ENCODE measurements at regions not wholly inside any gene's neighbourhood (a gene's known extent, or its start where the extent isn't known, plus 50 kb on each side); places are given as distances from the start of the nearest gene placed in this dataset.

DNA sequence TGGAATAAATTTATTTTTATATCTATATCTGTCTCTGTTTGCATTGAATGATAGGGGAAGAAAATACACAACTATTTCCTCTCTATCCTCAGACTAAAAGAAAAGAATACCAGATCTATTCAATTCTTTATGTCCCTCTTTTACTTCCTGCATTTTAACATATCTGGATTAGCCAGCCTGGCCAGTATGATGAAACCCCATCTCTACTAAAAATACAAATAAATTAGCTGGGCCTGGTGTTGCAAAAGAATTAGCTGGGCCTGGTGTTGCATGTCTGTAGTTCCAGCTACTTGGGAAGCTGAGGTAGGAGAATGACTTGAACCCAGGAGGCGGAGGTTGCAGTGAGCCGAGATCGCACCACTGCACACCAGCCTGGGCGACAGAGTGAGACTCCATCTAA lies 182.0 kb downstream of the LURAP1L start:
- TF ChIP-seq, protein P1, sequence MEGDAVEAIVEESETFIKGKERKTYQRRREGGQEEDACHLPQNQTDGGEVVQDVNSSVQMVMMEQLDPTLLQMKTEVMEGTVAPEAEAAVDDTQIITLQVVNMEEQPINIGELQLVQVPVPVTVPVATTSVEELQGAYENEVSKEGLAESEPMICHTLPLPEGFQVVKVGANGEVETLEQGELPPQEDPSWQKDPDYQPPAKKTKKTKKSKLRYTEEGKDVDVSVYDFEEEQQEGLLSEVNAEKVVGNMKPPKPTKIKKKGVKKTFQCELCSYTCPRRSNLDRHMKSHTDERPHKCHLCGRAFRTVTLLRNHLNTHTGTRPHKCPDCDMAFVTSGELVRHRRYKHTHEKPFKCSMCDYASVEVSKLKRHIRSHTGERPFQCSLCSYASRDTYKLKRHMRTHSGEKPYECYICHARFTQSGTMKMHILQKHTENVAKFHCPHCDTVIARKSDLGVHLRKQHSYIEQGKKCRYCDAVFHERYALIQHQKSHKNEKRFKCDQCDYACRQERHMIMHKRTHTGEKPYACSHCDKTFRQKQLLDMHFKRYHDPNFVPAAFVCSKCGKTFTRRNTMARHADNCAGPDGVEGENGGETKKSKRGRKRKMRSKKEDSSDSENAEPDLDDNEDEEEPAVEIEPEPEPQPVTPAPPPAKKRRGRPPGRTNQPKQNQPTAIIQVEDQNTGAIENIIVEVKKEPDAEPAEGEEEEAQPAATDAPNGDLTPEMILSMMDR (IDR thresholded peaks at IDR 0.05; ENCODE audit: borderline replicate concordance, insufficient read depth, low read depth, low read length): no peak
- H3K4me3 ChIP-seq (ENCODE audit: low read depth, low read length): no peak overlapping the region

DNA sequence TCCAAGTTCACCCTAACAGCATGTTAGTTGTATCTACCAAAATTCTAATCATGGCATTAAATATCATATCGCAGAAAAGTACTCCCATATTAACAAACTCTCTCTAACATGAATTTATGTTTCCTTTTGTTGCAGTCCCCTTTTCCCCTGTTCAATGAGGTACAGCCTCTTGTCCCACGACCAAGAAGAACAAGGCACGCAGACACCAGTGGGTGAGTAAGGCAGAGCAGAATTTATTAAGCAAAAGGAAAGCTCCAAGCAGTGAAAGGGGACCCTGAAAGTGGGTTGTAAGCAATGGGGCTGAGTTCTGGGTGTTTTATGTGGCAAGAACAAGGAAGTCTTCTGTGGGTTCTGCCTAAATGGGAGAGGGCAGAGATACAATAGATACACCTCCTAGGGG lies 183.5 kb downstream of the LURAP1L start:
- no peak overlapping the region for H3K4me3 ChIP-seq (ENCODE audit: low read depth, low read length)
- TF ChIP-seq, protein P1 (IDR thresholded peaks at IDR 0.05; ENCODE audit: borderline replicate concordance, insufficient read depth, low read depth, low read length): no peak

DNA sequence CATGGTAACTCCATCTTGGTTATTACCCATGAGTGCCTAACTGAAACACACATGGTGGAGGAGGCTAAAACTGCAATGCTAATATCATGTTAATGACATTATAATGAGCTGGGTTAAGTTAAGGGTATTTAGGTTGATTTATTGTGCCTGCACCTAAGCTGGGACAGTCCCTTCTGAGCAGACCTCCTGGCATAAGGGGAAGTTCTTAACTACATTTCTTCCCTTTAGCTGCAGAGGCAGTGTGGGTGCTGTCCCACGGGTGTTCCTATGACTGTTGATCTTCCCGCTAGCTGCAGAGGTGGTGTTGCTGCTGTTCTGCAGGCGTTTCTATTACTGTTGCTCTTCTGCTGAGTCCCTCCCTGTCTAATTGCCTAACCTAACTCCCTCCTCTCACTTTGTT lies 183.9 kb downstream of the LURAP1L start:
- TF ChIP-seq, protein P1 (IDR thresholded peaks at IDR 0.05; ENCODE audit: borderline replicate concordance, insufficient read depth, low read depth, low read length): no peak
- no peak overlapping the region for H3K4me3 ChIP-seq (ENCODE audit: low read depth, low read length)

DNA sequence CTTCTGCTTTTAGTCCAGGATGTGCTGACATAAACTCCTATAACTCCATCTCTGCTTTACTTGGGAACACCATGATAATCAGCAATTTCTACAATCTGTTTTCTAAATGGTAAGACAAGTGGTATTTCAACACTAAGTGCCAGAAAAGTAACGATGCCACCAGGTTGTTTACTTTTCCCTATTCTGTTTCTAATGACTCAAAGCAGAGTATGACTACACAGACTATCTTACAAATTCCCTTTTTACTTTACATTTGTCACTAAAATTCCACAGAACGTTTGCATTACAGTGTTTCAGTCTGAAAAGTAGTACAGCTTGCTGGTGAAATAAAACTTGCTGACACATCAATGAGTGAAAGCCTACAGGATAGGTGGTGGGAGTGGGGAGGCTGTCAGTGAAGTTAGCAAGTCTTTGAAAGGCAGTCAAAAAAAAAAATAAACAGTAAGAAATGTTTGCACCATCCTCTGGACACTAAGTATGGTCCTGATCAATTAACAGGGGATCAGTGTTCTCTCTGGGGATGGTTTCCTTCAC lies 186.5 kb downstream of the LURAP1L start:
- TF ChIP-seq, protein P1 (IDR thresholded peaks at IDR 0.05; ENCODE audit: borderline replicate concordance, insufficient read depth, low read depth, low read length): no peak
- H3K4me3 ChIP-seq (ENCODE audit: low read depth, low read length): no peak overlapping the region

DNA sequence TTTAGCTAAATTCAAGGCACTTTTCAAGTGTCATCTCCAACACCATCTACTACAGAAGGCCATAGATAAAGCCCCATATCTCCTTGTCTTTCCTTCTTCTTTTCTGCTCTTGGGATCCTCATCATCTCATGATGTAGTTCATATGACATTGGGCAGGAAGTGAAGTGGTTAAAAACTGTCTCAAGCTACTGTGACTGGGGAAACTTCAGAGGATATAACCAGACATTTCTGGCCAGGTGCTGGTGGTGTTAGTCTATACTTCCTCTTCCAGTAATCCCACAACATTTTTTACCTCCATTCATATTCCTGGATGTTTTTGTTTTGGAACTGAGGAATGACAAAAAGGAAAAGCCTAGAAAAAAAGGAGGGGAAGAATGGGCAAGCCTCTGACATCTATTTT lies 188.7 kb downstream of the LURAP1L start:
- H3K4me3 ChIP-seq (ENCODE audit: low read depth, low read length): no peak overlapping the region
- TF ChIP-seq, protein P1 (IDR thresholded peaks at IDR 0.05; ENCODE audit: borderline replicate concordance, insufficient read depth, low read depth, low read length): no peak

DNA sequence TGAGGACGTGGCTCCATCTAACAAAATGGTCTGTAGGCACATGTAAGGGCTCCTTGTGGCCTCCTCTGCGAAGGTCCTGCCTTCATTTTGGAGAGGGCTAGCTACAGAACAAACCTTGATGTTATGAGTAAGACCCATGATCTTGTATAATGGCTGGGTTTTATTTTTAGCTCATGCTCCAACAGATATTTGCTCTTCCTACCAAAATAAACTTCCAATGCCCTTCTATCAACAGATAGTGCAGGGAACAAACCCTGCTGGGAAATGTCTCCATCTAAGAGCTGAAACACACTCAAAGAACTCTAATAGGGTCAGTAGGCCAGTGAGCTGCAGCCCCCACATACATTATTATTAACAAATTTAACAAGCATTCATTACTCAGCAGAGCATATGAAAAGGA lies 189.5 kb downstream of the LURAP1L start:
- TF ChIP-seq, protein P1 (IDR thresholded peaks at IDR 0.05; ENCODE audit: borderline replicate concordance, insufficient read depth, low read depth, low read length): no peak
- H3K4me3 ChIP-seq (ENCODE audit: low read depth, low read length): no peak overlapping the region

DNA sequence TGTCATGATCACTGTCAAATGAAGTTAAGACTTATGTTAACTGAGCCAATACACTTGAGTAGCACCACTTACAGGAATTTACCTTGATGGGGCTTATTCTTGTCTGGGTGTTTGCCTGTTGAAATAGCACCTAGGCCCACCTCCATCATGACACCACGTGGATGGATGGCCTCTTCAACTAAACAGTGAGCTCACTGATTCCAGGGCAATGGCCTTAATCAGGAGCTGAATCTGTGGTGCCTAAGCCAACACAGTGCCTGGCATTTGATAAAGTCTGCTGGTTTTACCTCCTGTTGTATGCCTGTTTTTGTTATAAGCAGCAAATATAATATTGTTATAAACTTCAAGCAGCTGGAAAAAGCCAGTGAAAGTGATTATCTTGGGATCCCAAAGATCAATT lies 190.5 kb downstream of the LURAP1L start:
- TF ChIP-seq, protein P1 (IDR thresholded peaks at IDR 0.05; ENCODE audit: borderline replicate concordance, insufficient read depth, low read depth, low read length): no peak
- no peak overlapping the region for H3K4me3 ChIP-seq (ENCODE audit: low read depth, low read length)
